Upper lobe of left lung (tissue), 4 donors: ENCODE measurements at regions not wholly inside any gene's neighbourhood (a gene's known extent, or its start where the extent isn't known, plus 50 kb on each side); places are given as distances from the start of the nearest gene placed in this dataset.

ENCODE experiments used
- EP300 ChIP-seq, 4 donors: sonication (generic); formaldehyde crosslinking; IDR thresholded peaks; one replicate each; pipeline ENCODE4 v1.5.1; 2017; ENCODE audit warnings: antibody characterized with exemption in 4 of 4, control low read depth in 2 of 4
- POLR2AphosphoS5 ChIP-seq, 2 donors: sonication (generic); formaldehyde crosslinking; IDR thresholded peaks; one replicate each; pipeline ENCODE4 v1.5.1; 2017; ENCODE audit warnings: antibody characterized with exemption in 2 of 2
- TF ChIP-seq, protein P1 (sequence below), 6 experiments: fragments of 450-650 bp in 4 of 6; fragments of 200-600 bp in 2 of 6; sonication (generic) in 2 of 6; IDR thresholded peaks; one replicate each; pipeline ENCODE4 v1.5.1; 2016 to 2019; ENCODE audit warnings: antibody characterized with exemption in 6 of 6

DNA sequence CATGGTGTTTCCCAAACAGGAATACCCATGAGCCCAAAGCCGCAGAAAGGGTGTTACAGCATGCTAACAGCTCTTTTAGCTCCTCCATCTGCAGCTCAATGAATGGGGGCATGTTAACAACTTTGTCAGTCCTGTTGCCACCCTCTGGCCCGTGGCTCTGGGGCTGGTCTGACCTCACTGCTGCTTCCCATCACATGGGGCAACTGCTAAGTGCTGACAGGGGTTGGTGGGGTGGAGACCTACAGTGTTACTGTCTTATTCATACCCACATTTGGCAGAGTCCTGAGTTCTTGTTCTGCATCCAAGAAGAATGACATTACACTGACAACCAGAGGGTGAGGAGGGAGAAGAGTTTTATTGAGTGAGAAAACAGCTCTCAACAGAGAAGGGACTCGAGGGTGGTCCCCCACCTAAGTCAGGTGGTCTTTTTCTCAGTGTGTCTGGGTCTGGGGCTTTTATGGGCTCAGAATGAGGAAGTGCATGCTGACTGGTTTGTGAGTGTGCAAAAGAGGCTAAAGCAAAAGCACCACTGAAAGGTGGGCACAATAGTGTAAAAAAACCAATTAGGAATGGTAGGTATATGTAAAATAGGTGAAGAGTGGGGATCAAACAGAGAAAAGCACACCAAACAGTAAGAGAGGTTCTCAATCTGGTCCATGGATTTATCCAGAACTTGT is 1952.0 kb upstream of the PCDH20 start:
- no peak for TF ChIP-seq EP300 (IDR thresholded peaks at IDR 0.05)
- no peak for TF ChIP-seq POLR2AphosphoS5 (IDR thresholded peaks at IDR 0.05)
- TF ChIP-seq, protein P1, sequence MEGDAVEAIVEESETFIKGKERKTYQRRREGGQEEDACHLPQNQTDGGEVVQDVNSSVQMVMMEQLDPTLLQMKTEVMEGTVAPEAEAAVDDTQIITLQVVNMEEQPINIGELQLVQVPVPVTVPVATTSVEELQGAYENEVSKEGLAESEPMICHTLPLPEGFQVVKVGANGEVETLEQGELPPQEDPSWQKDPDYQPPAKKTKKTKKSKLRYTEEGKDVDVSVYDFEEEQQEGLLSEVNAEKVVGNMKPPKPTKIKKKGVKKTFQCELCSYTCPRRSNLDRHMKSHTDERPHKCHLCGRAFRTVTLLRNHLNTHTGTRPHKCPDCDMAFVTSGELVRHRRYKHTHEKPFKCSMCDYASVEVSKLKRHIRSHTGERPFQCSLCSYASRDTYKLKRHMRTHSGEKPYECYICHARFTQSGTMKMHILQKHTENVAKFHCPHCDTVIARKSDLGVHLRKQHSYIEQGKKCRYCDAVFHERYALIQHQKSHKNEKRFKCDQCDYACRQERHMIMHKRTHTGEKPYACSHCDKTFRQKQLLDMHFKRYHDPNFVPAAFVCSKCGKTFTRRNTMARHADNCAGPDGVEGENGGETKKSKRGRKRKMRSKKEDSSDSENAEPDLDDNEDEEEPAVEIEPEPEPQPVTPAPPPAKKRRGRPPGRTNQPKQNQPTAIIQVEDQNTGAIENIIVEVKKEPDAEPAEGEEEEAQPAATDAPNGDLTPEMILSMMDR (IDR thresholded peaks at IDR 0.05) = no peak
